Ovary (tissue), 7 donors: ENCODE measurements at regions not wholly inside any gene's neighbourhood (a gene's known extent, or its start where the extent isn't known, plus 50 kb on each side); places are given as distances from the start of the nearest gene placed in this dataset.
A peak's percentile ranks its signal among the peaks of the same experiment; 100 is the strongest.

Experiments
- DNase-seq, 5 donors: peaks; one replicate each; pipeline ENCODE4 v3.0.0-alpha.2; 2019 to 2020
- H3K27ac ChIP-seq, 2 donors: fragments of 200-600 bp; one replicate each; pipeline versions ENCODE4 v1.5.1 to v1.8.0; 2019 to 2022
- H3K27me3 ChIP-seq: fragments of 200-600 bp; one replicate; pipeline ENCODE4 v1.8.0; 2022
- H3K36me3 ChIP-seq: fragments of 200-600 bp; sonication (generic); one replicate; pipeline ENCODE4 v1.5.1; 2019
- H3K4me1 ChIP-seq: one replicate; pipeline ENCODE4 v1.8.1; 2013; ENCODE audit warnings: mild to moderate bottlenecking, moderate library complexity; ENCODE audit not compliant: insufficient read depth
- H3K4me3 ChIP-seq: fragments of 200-600 bp; sonication (generic); one replicate; pipeline ENCODE4 v1.5.1; 2017
- H3K9me3 ChIP-seq, 2 donors: fragments of 200-600 bp in 1 of 2; sonication (generic) in 1 of 2; one replicate each; pipeline versions ENCODE4 v1.5.1 to v1.8.1; 2013 to 2019; ENCODE audit warnings: mild to moderate bottlenecking in 1 of 2, moderate library complexity in 1 of 2
- EP300 ChIP-seq: sonication (generic); formaldehyde crosslinking; IDR thresholded peaks from one replicate; pipeline ENCODE4 v1.6.1; 2017; ENCODE audit warnings: antibody characterized with exemption
- POLR2A ChIP-seq: fragments of 450-650 bp; IDR thresholded peaks from one replicate; pipeline ENCODE4 v1.6.1; 2017; ENCODE audit warnings: antibody characterized with exemption, mild to moderate bottlenecking, moderate library complexity
- WGBS, 3 donors: extraction: QIAGEN DNeasy Blood & Tissue Kit in 1 of 3; methylation state at CpG; one replicate each; pipeline versions ENCODE4 v1.1.5 to v1.1.7; 2013 to 2017; 5-methylcytosine and 5-hydroxymethylcytosine counted together
- intact Hi-C, 4 donors: fragments of 100-400 bp; cut with DNase I; formaldehyde crosslinking; loops; one replicate each; pipeline versions ENCODE4 v1.11.0 to v1.15.1; 2022 to 2023
- TF ChIP-seq, protein P1 (sequence below), 3 donors: fragments of 450-650 bp in 2 of 3; fragments of 200-600 bp in 1 of 3; IDR thresholded peaks; one replicate each; pipeline versions ENCODE4 v1.5.1 to v1.8.0; 2016 to 2022; ENCODE audit warnings: antibody characterized with exemption in 3 of 3, mild to moderate bottlenecking in 1 of 3
- donor health status: DM: no; HTN: no; CAD: no; lungs with moderate emphysema.
- donor health status: DM: no; HTN: no; CAD: no.
- donor health status: Bipolar disorder and iron deficiency.
- donor health status: DM: no; HTN: no; CAD: no.
- donor health status: DM: yes; HTN: yes; CAD: no.

DNA sequence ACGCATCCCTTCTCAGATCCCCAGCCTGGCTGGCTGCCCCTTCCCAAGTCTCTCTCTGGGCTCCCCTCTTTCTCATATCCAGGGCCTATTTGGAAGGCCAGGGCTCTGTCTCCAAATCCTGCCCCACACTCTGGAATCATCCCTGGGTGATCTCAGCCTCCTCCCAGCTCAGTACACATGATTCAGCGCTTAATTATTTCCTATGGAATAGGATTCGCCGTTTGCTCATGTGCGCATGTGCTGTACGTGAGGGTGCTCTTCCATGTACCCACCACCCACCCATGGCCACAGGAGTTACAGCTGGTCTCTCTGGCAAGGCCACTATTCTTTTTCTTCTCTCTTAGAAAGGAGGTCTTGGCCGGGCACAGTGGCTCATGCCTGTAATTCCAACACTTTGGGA is 81.7 kb upstream of the FOXP4 start:
- whole genome bisulfite sequencing, 3 donors, result 86 to 93% (median 87%) methylated on average over 7 of the region's 7 CpGs
- TF ChIP-seq, protein P1, sequence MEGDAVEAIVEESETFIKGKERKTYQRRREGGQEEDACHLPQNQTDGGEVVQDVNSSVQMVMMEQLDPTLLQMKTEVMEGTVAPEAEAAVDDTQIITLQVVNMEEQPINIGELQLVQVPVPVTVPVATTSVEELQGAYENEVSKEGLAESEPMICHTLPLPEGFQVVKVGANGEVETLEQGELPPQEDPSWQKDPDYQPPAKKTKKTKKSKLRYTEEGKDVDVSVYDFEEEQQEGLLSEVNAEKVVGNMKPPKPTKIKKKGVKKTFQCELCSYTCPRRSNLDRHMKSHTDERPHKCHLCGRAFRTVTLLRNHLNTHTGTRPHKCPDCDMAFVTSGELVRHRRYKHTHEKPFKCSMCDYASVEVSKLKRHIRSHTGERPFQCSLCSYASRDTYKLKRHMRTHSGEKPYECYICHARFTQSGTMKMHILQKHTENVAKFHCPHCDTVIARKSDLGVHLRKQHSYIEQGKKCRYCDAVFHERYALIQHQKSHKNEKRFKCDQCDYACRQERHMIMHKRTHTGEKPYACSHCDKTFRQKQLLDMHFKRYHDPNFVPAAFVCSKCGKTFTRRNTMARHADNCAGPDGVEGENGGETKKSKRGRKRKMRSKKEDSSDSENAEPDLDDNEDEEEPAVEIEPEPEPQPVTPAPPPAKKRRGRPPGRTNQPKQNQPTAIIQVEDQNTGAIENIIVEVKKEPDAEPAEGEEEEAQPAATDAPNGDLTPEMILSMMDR (IDR thresholded peaks at IDR 0.05), result no peak
- TF ChIP-seq EP300 (no peak), POLR2A (no peak)
- no peak overlapping the region for H3K27ac ChIP-seq
- intact Hi-C loops, result loop anchor here in 1 of 4 donors (10.0 kb wide), 1 partner anchor 130 kb away; no protein-coding TSS in a partner anchor
- H3K27me3 ChIP-seq, result no peaks in the 10 kb centered on the region
- H3K36me3 ChIP-seq, result no peaks in the 10 kb centered on the region
- no peaks in the 10 kb centered on the region for H3K4me1 ChIP-seq
- no peak for DNase-seq
- H3K4me3 ChIP-seq, result no peak overlapping the region
- no peaks in the 10 kb centered on the region for H3K9me3 ChIP-seq

- Histone ChIP-seq H3K9me3 (no peaks in the 10 kb centered on the region), H3K27ac (no peak overlapping the region), H3K4me1 (peaks cover 6% of the 10 kb centered on the region), H3K4me3 (no peak overlapping the region), H3K36me3 (no peaks in the 10 kb centered on the region), H3K27me3 (no peaks in the 10 kb centered on the region)
- DNase-seq, result no peak
- 33 to 41% (median 36%) methylated on average over 2 of the region's 2 CpGs for WGBS, 3 donors
- intact Hi-C loops, result loop anchor here in 3 of 4 donors (5.0 to 10.0 kb wide), 3 partner anchors 121 to 128 kb away; no protein-coding TSS in a partner anchor
- TF ChIP-seq EP300 (no peak), POLR2A (no peak)
- TF ChIP-seq, protein P1 (IDR thresholded peaks at IDR 0.05), result no peak
Observed at GRCh38 chr6:41466437-41466990, 79.7 kb upstream of the FOXP4 start.

DNA sequence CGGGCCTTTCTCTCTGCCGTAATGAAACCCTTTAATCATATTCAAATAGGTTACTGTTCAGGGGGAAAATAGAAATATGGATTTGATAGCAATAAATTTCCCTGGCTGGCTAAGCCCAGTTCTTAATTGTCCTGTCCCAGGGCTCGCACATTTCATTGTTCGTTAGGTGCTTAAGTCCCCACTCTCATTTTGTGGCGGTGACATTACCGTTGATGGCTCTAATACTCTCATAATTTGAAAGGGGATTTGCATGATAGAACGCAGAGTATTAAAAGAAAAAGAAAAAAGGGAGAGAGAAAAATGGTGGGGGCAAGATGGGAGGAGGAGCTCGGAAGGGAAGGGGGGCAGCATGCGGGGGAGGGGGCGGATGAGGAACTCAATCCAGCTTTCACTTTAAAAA is 79.1 kb upstream of the FOXP4 start:
- H3K27ac ChIP-seq, result no peak overlapping the region
- DNase-seq, result peak in 1 of 5 donors; percentile 16
- no peak overlapping the region for H3K4me3 ChIP-seq
- peaks cover 6% of the 10 kb centered on the region for H3K4me1 ChIP-seq
- no peaks in the 10 kb centered on the region for H3K36me3 ChIP-seq
- intact Hi-C loops, result loop anchor here in 3 of 4 donors (5.0 to 10.0 kb wide), 3 partner anchors 120 to 128 kb away; no protein-coding TSS in a partner anchor
- no peaks in the 10 kb centered on the region for H3K9me3 ChIP-seq
- no peak for TF ChIP-seq POLR2A
- TF ChIP-seq, protein P1 (IDR thresholded peaks at IDR 0.05), result no peak
- no peak for TF ChIP-seq EP300
- no peaks in the 10 kb centered on the region for H3K27me3 ChIP-seq
- WGBS, 3 donors, result 39 to 48% (median 48%) methylated on average over 10 of the region's 10 CpGs

- intact Hi-C loops, result loop anchor here in 3 of 4 donors (5.0 to 10.0 kb wide), 3 partner anchors 119 to 127 kb away; no protein-coding TSS in a partner anchor
- Histone ChIP-seq H3K9me3 (no peaks in the 10 kb centered on the region), H3K27me3 (no peaks in the 10 kb centered on the region), H3K4me1 (peaks cover 6% of the 10 kb centered on the region), H3K27ac (no peak overlapping the region), H3K4me3 (no peak overlapping the region), H3K36me3 (no peaks in the 10 kb centered on the region)
- 64 to 71% (median 67%) methylated on average over 16 of the region's 16 CpGs for WGBS, 3 donors
- peak in 1 of 5 donors; percentile 37 for DNase-seq
- TF ChIP-seq POLR2A (no peak), EP300 (no peak)
Observed at GRCh38 chr6:41467627-41468404, 78.4 kb upstream of the FOXP4 start.
